Lung (tissue), 11 donors: ENCODE measurements at regions not wholly inside any gene's neighbourhood (a gene's known extent, or its start where the extent isn't known, plus 50 kb on each side); places are given as distances from the start of the nearest gene placed in this dataset.
A peak's percentile ranks its signal among the peaks of the same experiment; 100 is the strongest.

Experiments
- ATAC-seq: fragments of 200-7000 bp; cut with Tn5 transposase; one replicate; pipeline ENCODE4 v1.9.1; 2020; ENCODE audit warnings: moderate number of reproducible peaks; ENCODE audit not compliant: insufficient read depth, low FRiP score
- DNase-seq, 3 donors: peaks; one replicate each; pipeline ENCODE4 v3.0.0-alpha.2; 2013 to 2017
- H3K27ac ChIP-seq, 2 donors: one replicate each; pipeline ENCODE4 v1.5.1; 2013; ENCODE audit warnings: mild to moderate bottlenecking in 2 of 2, moderate library complexity in 2 of 2, control low read depth in 1 of 2, inconsistent platforms in 1 of 2, low read depth in 1 of 2, low read length in 1 of 2
- H3K27me3 ChIP-seq, 3 donors: one replicate each; pipeline ENCODE4 v1.5.1; 2013; ENCODE audit warnings: low read length in 2 of 3; ENCODE audit not compliant: control insufficient read depth in 3 of 3, insufficient read depth in 3 of 3
- H3K36me3 ChIP-seq, 4 donors: one replicate each; pipeline ENCODE4 v1.5.1; 2013; ENCODE audit warnings: low read length in 4 of 4, mild to moderate bottlenecking in 1 of 4, moderate library complexity in 1 of 4; ENCODE audit not compliant: control insufficient read depth in 4 of 4, insufficient read depth in 4 of 4
- H3K4me1 ChIP-seq, 5 donors: one replicate each; pipeline ENCODE4 v1.5.1; 2013; ENCODE audit warnings: low read length in 5 of 5, mild to moderate bottlenecking in 2 of 5, moderate library complexity in 1 of 5; ENCODE audit not compliant: control insufficient read depth in 5 of 5, insufficient read depth in 5 of 5
- H3K4me3 ChIP-seq: one replicate; pipeline ENCODE4 v1.5.1; 2013; ENCODE audit warnings: mild to moderate bottlenecking, control low read depth, moderate library complexity
- H3K9ac ChIP-seq, 2 donors: one replicate each; pipeline ENCODE4 v1.5.1; 2013; ENCODE audit warnings: low read length in 2 of 2, control low read depth in 1 of 2; ENCODE audit not compliant: insufficient read depth in 1 of 2
- H3K9me3 ChIP-seq, 4 donors: one replicate each; pipeline ENCODE4 v1.5.1; 2013; ENCODE audit warnings: low read length in 3 of 4, mild to moderate bottlenecking in 1 of 4, moderate library complexity in 1 of 4; ENCODE audit not compliant: control insufficient read depth in 4 of 4, insufficient read depth in 3 of 4
- WGBS, 2 donors: extraction: QIAGEN DNeasy Blood & Tissue Kit; methylation state at CpG; one replicate each; pipeline ENCODE4 v1.1.7; 2013; 5-methylcytosine and 5-hydroxymethylcytosine counted together
- TF ChIP-seq, protein P1 (sequence below): IDR thresholded peaks from 2 replicates; pipeline ENCODE4 v1.5.1; 2012; ENCODE audit warnings: mild to moderate bottlenecking; ENCODE audit errors: control extremely low read depth, extremely low read depth
- donor health status: control.
- donor health status: control.
- donor health status: Bipolar disorder and iron deficiency.
- donor health status: healthy.
- donor health status: DM: yes; HTN: yes; CAD: no.

DNA sequence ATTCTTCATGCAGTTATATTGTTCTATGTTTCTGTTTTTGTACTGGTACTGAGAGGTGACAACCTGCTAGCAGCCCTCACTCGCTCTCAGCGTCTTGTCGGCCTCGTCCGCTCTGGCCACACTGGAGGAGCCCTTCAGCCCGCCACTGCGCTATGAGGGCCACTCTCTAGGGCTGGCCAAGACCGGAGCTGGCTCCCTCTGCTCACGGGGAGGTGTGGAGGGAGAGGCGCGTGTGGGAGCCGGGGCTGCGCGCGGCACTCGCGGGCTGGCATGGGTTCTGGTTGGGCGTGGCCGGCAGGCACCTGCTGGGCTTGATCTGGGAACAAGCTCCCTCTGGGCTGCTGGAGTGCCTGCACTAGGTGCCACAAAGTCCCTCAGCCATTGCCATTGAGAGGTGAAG, 1323.8 kb upstream of the EYS start:
- DNase-seq (no peak), ATAC-seq (no peak)
- Histone ChIP-seq H3K4me3 (no peak overlapping the region), H3K9me3 (peaks cover 0 to 7% (median 0%) of the 10 kb centered on the region in 4 donors), H3K9ac (no peak overlapping the region), H3K27ac (no peak overlapping the region), H3K4me1 (no peaks in the 10 kb centered on the region), H3K27me3 (no peaks in the 10 kb centered on the region), H3K36me3 (no peaks in the 10 kb centered on the region)
- 96% methylated on average over 19 of the region's 19 CpGs for WGBS, 2 donors
- TF ChIP-seq, protein P1, sequence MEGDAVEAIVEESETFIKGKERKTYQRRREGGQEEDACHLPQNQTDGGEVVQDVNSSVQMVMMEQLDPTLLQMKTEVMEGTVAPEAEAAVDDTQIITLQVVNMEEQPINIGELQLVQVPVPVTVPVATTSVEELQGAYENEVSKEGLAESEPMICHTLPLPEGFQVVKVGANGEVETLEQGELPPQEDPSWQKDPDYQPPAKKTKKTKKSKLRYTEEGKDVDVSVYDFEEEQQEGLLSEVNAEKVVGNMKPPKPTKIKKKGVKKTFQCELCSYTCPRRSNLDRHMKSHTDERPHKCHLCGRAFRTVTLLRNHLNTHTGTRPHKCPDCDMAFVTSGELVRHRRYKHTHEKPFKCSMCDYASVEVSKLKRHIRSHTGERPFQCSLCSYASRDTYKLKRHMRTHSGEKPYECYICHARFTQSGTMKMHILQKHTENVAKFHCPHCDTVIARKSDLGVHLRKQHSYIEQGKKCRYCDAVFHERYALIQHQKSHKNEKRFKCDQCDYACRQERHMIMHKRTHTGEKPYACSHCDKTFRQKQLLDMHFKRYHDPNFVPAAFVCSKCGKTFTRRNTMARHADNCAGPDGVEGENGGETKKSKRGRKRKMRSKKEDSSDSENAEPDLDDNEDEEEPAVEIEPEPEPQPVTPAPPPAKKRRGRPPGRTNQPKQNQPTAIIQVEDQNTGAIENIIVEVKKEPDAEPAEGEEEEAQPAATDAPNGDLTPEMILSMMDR = no peak

DNA sequence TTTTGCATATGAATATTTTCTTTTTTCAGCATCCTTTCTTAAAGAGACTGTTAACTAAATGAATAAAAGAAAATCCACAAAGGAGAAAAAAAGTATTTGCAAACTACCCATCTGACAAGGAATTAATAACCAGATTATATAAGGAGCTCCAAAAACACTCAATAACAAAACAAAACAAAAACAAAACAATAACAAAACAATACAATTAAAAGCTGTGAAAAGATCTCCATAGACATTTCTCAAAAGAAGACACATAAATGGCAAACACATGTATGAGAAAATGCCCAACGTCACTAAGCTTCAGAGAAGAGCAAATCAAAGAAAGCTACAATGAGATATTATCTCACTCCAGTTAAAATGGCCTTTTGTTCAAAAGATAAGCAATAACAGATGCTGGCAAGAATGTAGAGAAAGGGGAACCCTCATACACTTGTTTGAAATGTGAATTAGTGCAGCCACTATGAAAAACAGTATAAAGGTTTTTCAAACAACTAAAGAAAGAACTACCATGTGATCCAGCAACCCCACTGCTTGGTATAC, 1310.0 kb upstream of the EYS start:
- no peak overlapping the region for H3K4me3 ChIP-seq
- 53 to 76% methylated on average over 1 of the region's 1 CpG for WGBS, 2 donors
- ATAC-seq = no peak
- no peaks in the 10 kb centered on the region for H3K27me3 ChIP-seq
- no peaks in the 10 kb centered on the region for H3K4me1 ChIP-seq
- H3K9ac ChIP-seq = no peak overlapping the region
- H3K36me3 ChIP-seq = no peaks in the 10 kb centered on the region
- TF ChIP-seq, protein P1 = no peak
- no peak for DNase-seq
- H3K9me3 ChIP-seq = no peaks in the 10 kb centered on the region
- H3K27ac ChIP-seq = no peak overlapping the region

DNA sequence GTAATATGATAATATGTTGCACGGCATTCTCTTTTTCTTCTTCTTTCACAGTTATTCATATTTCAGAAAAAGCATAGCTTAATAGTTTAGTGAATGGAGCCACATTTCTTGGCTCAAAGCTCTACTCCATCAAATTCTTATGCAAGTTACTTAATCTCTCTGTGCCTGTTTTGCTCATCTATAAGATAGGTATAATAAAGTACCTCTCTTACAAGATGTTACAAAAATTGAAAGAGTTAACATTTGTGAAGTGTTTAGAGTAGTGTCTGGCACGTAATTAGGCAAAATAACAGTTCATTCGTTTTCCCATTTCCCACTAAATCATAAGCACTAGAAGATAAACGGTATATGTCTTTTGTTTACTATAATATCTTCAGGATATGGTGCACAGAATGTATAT, 1304.4 kb upstream of the EYS start:
- Histone ChIP-seq H3K27ac (no peak overlapping the region), H3K27me3 (no peaks in the 10 kb centered on the region), H3K9me3 (no peaks in the 10 kb centered on the region), H3K4me3 (no peak overlapping the region), H3K4me1 (no peaks in the 10 kb centered on the region), H3K36me3 (no peaks in the 10 kb centered on the region), H3K9ac (no peak overlapping the region)
- TF ChIP-seq, protein P1 = no peak
- DNase-seq (peak in 2 of 3 donors; percentile 60 to 71), ATAC-seq (no peak)
- WGBS, 2 donors = 54 to 68% methylated on average over 4 of the region's 4 CpGs

DNA sequence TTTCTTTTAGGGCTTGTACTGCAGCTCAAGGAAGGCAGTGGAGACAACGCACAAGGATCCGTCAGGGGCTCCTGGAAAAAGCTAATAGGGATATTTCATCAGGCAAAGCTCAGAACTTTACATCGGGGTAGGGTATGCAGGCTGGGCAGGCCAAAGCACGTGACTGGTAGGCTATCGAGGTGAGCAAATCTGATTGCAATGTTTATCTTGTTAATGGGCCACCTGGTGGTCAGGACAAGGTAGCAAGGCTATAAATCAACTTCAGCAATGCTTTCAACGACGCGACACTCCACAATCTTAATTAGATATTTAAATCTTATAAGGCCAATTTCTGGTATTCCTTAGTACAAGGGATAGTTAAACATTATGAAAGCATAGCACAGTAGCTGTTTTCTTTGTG, 1302.8 kb upstream of the EYS start:
- ATAC-seq (no peak), DNase-seq (no peak)
- Histone ChIP-seq H3K36me3 (no peaks in the 10 kb centered on the region), H3K27ac (no peak overlapping the region), H3K27me3 (no peaks in the 10 kb centered on the region), H3K4me1 (no peaks in the 10 kb centered on the region), H3K9ac (no peak overlapping the region), H3K9me3 (no peaks in the 10 kb centered on the region), H3K4me3 (no peak overlapping the region)
- TF ChIP-seq, protein P1 = no peak
- WGBS, 2 donors = 71 to 76% methylated on average over 8 of the region's 8 CpGs
